LoVo (cell line): ENCODE measurements at regions not wholly inside any gene's neighbourhood (a gene's known extent, or its start where the extent isn't known, plus 50 kb on each side); places are given as distances from the start of the nearest gene placed in this dataset.

ENCODE experiments used
- DNase-seq: peaks from one replicate; pipeline ENCODE4 v3.0.0-alpha.2; 2016; ENCODE audit warnings: low spot score

DNA sequence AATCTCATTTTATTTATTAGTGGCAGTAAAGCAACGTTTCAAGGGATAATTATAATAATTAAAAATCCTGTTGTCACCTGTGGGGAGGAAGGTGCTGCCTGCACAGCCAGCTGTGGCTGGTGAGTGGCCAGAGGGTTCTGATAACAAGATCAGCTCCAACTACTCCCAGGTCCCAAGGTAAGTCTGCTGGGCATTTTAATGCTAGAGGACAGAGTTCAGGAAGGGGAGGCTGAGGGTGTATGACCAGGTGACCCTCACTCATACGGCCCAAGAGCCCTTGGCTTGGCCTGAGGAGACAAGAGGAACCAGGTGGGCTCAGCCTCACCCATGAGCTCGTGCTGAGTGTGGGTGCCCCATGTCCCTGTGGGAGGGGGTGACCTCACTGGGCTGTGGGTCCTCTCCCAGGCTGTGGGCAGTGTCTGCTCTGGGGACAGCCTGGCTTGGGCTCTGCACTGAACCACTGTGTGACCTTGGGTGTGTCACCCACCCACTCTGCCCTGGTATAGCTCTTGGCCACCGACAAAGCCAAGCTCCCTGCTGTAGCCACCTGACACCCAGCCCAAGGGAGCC is 223.8 kb downstream of the PTPRU start:
- no peak for DNase-seq

- DNase-seq = no peak
These were observed 223.3 kb downstream of the PTPRU start for GRCh38 chr1:29459620-29459945.

DNA sequence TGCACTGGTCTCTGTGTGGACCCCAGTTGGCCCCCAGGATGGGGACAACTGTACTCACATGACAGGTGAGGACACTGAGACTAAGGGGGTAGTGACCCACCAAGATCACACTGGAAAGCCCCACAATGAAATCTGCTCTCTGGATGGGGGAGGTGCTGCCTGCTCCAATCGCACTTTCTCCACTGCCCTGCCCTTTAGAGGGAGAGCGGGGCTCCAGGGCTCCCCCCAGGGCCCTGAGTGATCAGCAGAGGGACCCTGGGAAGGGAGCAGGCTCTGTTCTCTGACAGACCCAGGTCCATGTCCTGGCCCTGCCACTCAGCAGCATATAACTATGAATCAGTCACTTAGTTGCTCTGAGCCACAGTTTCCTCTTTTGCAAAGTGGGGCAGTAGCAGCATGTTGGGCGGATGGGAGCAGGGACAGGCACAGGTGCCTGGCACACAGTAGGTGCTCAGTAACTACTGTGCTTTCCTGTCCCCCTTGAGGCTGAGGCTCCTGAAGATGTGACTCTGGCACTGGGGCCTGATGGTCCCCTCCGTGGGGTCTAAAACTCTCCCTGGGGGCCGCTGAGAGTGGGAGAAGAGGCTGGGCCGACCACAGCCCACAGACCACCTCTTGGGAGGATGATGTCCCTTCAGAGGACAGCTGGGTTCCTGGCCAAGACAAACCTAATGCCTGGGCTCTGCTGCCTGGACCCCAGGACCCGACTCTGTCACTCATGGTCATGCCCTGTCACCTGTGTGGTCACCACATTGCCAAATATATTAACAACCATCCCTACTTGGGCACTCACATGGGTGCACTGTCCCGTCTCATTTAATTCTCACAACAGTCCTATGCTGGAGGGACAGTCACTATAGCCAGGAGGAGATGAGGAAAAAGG is 222.7 kb downstream of the PTPRU start:
- DNase-seq = no peak

- DNase-seq = no peak
These were observed 221.4 kb downstream of the PTPRU start for GRCh38 chr1:29457496-29458368.

- DNase-seq = no peak
These were observed 220.5 kb downstream of the PTPRU start for GRCh38 chr1:29456685-29457435.

GRCh38 chr1:29455781-29456180 is 219.5 kb downstream of the PTPRU start:
- DNase-seq = no peak

- DNase-seq = no peak
These were observed 218.5 kb downstream of the PTPRU start for GRCh38 chr1:29454616-29455380.

- peak; percentile 33 for DNase-seq
These were observed 217.3 kb downstream of the PTPRU start for GRCh38 chr1:29453502-29454240.

DNA sequence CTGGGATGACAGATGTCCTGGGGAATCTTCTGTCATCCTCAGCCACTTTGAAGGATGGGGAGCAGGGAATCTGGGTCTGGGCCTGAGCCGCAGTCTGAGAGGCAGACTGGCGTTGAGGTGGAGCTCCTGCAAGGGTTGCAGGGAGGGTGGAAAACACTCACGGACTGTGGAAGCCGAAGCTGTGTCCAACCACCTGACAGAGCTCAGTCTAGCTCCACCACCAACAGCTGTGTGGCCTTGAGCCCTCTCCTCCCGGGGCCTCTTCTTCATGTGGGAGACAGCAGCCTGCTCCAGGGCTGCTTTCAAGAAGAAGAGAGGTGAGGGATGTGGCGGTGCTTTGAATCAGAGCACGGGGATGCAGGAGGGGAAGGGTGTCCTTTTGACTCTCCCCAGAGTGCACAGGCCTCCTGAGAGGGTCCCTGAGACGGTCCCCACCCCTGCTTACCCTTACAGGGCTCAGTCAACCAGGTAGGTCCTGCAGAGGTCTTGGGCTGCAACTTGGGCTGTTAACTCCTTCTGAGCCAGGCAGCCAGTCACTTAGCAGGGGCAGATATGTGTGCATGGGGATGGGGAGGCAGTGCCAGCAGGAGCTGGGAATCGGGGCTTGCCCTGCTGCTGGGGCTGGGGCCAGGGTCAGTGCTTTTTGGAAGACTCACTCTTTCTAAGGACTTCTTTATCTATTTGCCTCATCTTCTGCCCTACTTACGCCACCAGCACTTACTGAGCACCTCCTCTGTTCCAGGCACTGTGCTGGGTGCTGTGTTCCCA is 216.3 kb downstream of the PTPRU start:
- DNase-seq = no peak

DNA sequence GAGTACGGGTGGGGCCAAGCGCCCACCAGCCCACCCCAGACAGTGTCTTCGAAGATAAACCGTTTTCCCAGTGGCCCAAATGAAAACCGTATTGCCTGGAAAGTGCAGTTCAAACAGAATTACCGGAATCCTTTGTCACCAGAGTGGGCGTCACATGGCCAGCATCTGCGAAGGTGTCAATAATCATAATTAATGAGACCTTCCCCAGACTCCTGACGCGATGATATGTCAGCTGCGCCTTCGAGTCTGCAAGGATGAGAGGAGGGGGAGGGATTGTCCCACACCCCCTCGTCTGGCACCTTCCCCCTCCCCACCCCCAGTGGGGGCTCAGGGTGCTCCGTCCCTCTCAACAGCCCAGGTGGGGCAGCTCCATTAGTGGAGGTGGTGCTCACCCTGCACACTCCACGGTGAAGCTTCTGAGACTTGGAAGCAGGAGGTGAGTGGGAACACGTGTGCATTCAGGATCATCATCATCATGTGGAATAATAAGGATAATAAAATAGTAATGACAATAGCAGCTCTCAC is 215.1 kb downstream of the PTPRU start:
- no peak for DNase-seq

DNA sequence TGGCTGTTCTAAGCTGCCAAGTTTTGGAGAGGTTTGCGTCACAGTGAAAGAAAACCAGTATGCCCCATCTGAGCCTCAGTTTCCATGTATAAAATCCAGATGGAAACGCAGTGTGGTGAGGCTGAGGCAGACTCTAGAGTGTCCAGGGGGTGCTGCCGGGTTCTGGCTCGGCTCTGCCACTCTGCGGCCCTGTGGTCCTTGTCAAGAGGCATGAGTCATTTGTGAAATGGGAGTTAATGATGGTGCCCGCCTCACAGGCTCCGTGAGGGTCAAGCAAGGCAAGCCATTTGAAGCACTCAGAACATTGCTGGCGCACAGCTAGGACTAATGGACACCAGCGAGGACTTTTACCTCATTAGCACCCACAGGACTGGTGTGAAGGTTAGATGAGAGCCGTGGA is 214.3 kb downstream of the PTPRU start:
- no peak for DNase-seq

DNA sequence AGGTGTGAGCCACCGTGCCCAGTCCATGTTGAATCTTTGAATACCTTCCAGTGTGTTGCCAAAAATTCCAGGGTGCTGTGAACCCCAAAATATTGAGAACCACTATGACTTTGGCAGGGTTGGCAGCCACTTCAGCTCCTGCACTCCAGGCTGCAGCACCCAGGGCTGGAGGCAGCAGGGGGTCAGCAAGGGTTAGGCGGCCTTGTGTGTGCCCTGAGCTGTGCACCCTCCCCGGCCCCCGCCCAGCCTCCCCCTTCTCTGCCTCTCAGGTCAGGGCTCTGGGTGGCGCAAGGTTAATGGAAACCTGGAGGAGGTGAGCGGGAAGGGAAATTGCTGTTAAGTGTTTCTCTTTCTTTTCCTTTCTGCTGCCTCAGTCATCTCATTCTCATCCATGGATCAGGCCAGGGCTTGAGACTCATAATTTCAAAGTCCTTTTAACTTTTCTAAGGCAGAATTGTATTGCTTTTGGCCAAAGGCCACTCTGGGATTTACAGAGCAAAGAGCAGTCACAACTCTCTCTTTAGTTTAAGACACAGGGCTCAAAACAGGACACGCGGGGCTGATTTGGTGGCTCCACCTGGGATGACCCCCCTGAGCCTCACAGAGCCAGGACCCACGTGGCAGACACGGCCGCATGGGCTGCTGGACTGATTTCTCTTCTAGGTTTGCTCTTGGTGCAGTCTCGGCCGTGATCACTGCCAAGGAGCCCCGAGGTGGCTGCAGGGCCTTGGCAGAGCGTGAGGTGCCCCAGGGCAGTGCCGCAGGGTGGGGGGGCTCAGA is 212.3 kb downstream of the PTPRU start:
- no peak for DNase-seq

DNA sequence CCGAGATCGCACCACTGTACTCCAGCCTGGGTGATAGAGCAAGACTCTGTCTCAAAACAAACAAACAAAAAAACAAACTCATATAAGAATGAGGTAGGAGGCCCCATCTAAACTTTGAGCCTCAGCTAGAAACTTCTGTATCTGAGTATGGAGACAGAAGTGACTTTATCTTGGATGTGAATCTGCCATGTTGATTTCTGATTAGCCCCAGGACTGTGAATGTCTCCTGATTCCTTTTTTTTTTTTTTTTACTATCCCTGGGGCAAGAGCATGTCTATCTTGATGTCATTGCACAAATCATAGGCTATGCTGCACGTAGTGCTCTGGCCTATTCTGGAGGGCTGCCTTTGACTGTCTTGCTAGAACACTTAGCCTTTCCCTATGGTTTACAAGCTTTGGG is 211.0 kb downstream of the PTPRU start:
- DNase-seq = no peak

GRCh38 chr1:29444782-29445729 is 208.7 kb downstream of the PTPRU start:
- no peak for DNase-seq

DNA sequence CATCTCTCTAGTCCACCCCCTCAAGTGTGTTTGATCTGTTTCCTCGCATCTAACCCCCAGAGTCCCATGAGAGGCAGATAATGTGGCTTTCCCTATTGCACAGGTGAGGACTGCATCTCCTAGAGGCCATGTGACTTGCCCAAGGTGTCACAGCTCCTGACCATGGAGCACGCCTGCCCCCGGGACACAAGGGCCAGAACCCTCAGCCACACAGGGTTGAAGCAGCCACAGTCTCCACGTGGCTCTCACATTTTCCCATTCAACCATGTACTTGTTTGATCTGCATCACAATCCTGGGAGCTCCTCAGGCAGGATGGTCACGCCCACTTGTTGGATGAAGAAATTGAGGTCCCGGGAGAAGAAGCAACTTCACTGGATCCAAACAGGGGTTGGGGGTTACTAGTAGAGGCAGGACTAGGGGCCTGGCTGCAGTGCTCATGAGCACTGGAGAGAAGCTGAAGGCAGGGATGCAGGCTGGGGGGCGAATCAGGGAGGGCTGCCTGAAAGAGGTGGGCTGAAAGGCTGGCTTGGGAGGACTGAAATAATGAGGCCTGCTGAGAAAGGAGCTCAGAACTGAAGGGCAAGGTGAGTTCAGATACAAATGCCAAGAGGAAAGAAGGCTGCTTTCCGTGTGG is 207.9 kb downstream of the PTPRU start:
- no peak for DNase-seq

GRCh38 chr1:29441916-29442668 is 205.8 kb downstream of the PTPRU start:
- no peak for DNase-seq
